PC-3 (cell line): ENCODE measurements at regions not wholly inside any gene's neighbourhood (a gene's known extent, or its start where the extent isn't known, plus 50 kb on each side); places are given as distances from the start of the nearest gene placed in this dataset.

ENCODE experiments used
- EZH2 ChIP-seq: fragments of 300-600 bp; sonication (generic); IDR thresholded peaks from one replicate; pipeline ENCODE4 v1.6.1; 2017; ENCODE audit warnings: antibody characterized with exemption, mild to moderate bottlenecking, low read length; ENCODE audit not compliant: unreplicated experiment
- EZH2phosphoT487 ChIP-seq: fragments of 300-600 bp; sonication (generic); IDR thresholded peaks from 2 replicates; pipeline ENCODE4 v1.6.1; 2018; ENCODE audit warnings: mild to moderate bottlenecking, antibody characterized with exemption, low read length, borderline replicate concordance
- TF ChIP-seq, protein P1 (sequence below): fragments of 300-600 bp; sonication (generic); conservative IDR thresholded peaks from 2 replicates; pipeline ENCODE4 v1.5.1; 2017; ENCODE audit warnings: antibody characterized with exemption, low read depth, mild to moderate bottlenecking, low read length

DNA sequence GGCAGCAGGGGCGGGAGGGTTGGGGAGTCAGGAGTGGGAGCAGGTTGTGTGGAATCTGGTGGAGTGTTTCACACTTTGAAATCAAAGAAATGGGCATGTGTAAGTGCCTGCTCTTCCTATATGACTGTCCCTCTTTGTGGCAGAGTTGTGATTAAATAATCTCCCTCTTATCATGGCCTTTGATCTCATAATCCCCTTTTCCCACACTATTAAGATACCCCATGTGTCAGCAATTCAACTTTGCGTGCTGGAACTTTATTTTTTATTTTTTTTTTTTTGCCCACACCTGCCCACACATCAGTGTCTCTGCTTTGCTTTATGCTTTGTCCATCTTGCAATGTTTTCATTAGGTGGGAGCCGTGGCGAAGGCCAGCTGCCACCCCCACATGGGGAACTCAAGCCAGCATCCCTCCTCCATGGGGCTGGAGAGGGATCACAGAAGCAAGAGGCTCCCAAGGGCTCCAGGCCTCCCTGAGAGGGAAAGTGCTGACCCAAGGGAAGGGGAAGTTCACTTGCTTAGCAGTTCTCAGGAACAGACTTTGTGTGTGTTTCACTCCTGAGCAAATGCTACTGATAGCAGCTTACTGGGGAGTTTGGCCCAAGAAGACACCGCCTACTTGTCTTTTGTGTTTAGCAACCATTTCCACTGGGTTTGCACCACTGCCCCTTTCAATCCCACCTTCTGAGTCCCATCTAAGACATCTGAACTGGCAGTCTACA, 243.4 kb downstream of the BCL11A start:
- TF ChIP-seq EZH2phosphoT487 (no peak), EZH2 (no peak)
- TF ChIP-seq, protein P1, sequence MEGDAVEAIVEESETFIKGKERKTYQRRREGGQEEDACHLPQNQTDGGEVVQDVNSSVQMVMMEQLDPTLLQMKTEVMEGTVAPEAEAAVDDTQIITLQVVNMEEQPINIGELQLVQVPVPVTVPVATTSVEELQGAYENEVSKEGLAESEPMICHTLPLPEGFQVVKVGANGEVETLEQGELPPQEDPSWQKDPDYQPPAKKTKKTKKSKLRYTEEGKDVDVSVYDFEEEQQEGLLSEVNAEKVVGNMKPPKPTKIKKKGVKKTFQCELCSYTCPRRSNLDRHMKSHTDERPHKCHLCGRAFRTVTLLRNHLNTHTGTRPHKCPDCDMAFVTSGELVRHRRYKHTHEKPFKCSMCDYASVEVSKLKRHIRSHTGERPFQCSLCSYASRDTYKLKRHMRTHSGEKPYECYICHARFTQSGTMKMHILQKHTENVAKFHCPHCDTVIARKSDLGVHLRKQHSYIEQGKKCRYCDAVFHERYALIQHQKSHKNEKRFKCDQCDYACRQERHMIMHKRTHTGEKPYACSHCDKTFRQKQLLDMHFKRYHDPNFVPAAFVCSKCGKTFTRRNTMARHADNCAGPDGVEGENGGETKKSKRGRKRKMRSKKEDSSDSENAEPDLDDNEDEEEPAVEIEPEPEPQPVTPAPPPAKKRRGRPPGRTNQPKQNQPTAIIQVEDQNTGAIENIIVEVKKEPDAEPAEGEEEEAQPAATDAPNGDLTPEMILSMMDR: no peak
